ENCODE measurements at regions not wholly inside any gene's neighbourhood (a gene's known extent, or its start where the extent isn't known, plus 50 kb on each side); places are given as distances from the start of the nearest gene placed in this dataset.

- TF ChIP-seq YY1 (tag by site-specific recombination; IDR thresholded peaks at IDR 0.05) (no peak), CTCF (tag by site-specific recombination; IDR thresholded peaks at IDR 0.05) (no peak), ZNF837 (tag by site-specific recombination; IDR thresholded peaks at IDR 0.05) (no peak), ZNF830 (tag by site-specific recombination; IDR thresholded peaks at IDR 0.05; ENCODE audit: low read depth) (no peak)
These were observed 187.5 kb downstream of the SHANK2 start for GRCh38 chr11:71064702-71065515.

Data from HEK293 (cell line).